DND-41 (cell line): ENCODE measurements at regions not wholly inside any gene's neighbourhood (a gene's known extent, or its start where the extent isn't known, plus 50 kb on each side); places are given as distances from the start of the nearest gene placed in this dataset.

Source experiments
- EZH2 ChIP-seq: IDR thresholded peaks from 3 replicates; pipeline ENCODE4 v1.6.1; 2012; ENCODE audit warnings: borderline replicate concordance, low read depth, mild to moderate bottlenecking, moderate library complexity, low read length, inconsistent platforms; ENCODE audit not compliant: severe bottlenecking
- TF ChIP-seq, protein P1 (sequence below): IDR thresholded peaks from 2 replicates; pipeline ENCODE4 v1.5.1; 2012; ENCODE audit warnings: borderline replicate concordance, low read length, moderate library complexity, mild to moderate bottlenecking; ENCODE audit not compliant: poor library complexity, severe bottlenecking; ENCODE audit errors: extremely low read depth

GRCh38 chr12:111270239-111270638, 98.7 kb downstream of the PHETA1 start:
- TF ChIP-seq EZH2, result no peak
- TF ChIP-seq, protein P1, sequence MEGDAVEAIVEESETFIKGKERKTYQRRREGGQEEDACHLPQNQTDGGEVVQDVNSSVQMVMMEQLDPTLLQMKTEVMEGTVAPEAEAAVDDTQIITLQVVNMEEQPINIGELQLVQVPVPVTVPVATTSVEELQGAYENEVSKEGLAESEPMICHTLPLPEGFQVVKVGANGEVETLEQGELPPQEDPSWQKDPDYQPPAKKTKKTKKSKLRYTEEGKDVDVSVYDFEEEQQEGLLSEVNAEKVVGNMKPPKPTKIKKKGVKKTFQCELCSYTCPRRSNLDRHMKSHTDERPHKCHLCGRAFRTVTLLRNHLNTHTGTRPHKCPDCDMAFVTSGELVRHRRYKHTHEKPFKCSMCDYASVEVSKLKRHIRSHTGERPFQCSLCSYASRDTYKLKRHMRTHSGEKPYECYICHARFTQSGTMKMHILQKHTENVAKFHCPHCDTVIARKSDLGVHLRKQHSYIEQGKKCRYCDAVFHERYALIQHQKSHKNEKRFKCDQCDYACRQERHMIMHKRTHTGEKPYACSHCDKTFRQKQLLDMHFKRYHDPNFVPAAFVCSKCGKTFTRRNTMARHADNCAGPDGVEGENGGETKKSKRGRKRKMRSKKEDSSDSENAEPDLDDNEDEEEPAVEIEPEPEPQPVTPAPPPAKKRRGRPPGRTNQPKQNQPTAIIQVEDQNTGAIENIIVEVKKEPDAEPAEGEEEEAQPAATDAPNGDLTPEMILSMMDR, result no peak
